Colon (tissue), 2 donors: ENCODE measurements at regions not wholly inside any gene's neighbourhood (a gene's known extent, or its start where the extent isn't known, plus 50 kb on each side); places are given as distances from the start of the nearest gene placed in this dataset.
"Not testable (repeated sequence)": the region's sequence is repeated elsewhere in the genome, so short reads cannot be mapped to it uniquely, and the experiment has no call there.

Source experiments
- FAIRE-seq: peaks from 2 replicates; lab custom pipeline; 2012; peaks lifted over from hg19 to GRCh38; lab: Jason Lieb, UNC
- donor health status: control.
- donor health status: control.

GRCh38 chr4:149203256-149204001 is 612.2 kb downstream of the IQCM start:
- no peak for FAIRE-seq

- FAIRE-seq: no peak
Measured at GRCh38 chr4:149202117-149202516, 613.5 kb downstream of the IQCM start.

GRCh38 chr4:149199594-149199993 is 616.0 kb downstream of the IQCM start:
- no peak for FAIRE-seq

- FAIRE-seq: no peak
Measured at GRCh38 chr4:149194061-149194460, 621.6 kb downstream of the IQCM start.

- no peak for FAIRE-seq
Measured at GRCh38 chr4:149187726-149188125, 627.9 kb downstream of the IQCM start.

- FAIRE-seq: no peak
Measured at GRCh38 chr4:149183638-149184037, 632.0 kb downstream of the IQCM start.

- FAIRE-seq: not testable (repeated sequence)
Measured at GRCh38 chr4:149181459-149181858, 634.2 kb downstream of the IQCM start.

- no peak for FAIRE-seq
Measured at GRCh38 chr4:149176039-149176438, 639.6 kb downstream of the IQCM start.

GRCh38 chr4:149175549-149175948 is 640.1 kb downstream of the IQCM start:
- no peak for FAIRE-seq

- no peak for FAIRE-seq
Measured at GRCh38 chr4:149173241-149174013, 642.2 kb downstream of the IQCM start.

- FAIRE-seq: no peak
Measured at GRCh38 chr4:149168645-149169044, 647.0 kb downstream of the IQCM start.

GRCh38 chr4:149166876-149167275 is 648.8 kb downstream of the IQCM start:
- FAIRE-seq: no peak

- FAIRE-seq: no peak
Measured at GRCh38 chr4:149166365-149166764, 649.3 kb downstream of the IQCM start.

- FAIRE-seq: no peak
Measured at GRCh38 chr4:149164282-149164681, 651.4 kb downstream of the IQCM start.

- no peak for FAIRE-seq
Measured at GRCh38 chr4:149161247-149161646, 654.4 kb downstream of the IQCM start.

- no peak for FAIRE-seq
Measured at GRCh38 chr4:149160370-149160769, 655.3 kb downstream of the IQCM start.

GRCh38 chr4:149158817-149159216 is 656.8 kb downstream of the IQCM start:
- no peak for FAIRE-seq

- no peak for FAIRE-seq
Measured at GRCh38 chr4:149145803-149146202, 669.8 kb downstream of the IQCM start.

- no peak for FAIRE-seq
Measured at GRCh38 chr4:149144060-149144459, 671.6 kb downstream of the IQCM start.

- FAIRE-seq: no peak
Measured at GRCh38 chr4:149141391-149141790, 674.3 kb downstream of the IQCM start.

- FAIRE-seq: no peak
Measured at GRCh38 chr4:149140841-149141240, 674.8 kb downstream of the IQCM start.

- no peak for FAIRE-seq
Measured at GRCh38 chr4:149136951-149137620, 678.6 kb downstream of the IQCM start.

GRCh38 chr4:149135062-149135461 is 680.6 kb downstream of the IQCM start:
- FAIRE-seq: no peak
